IPS-20b (cell line): ENCODE measurements at regions not wholly inside any gene's neighbourhood (a gene's known extent, or its start where the extent isn't known, plus 50 kb on each side); places are given as distances from the start of the nearest gene placed in this dataset.
"Not testable (repeated sequence)": the region's sequence is repeated elsewhere in the genome, so short reads cannot be mapped to it uniquely, and the experiment has no call there.

Experiments
- H3K27ac ChIP-seq: one replicate; pipeline ENCODE4 v1.5.1; 2013; ENCODE audit warnings: low read length
- H3K27me3 ChIP-seq: 2 replicates; pipeline ENCODE4 v1.6.1; 2013; ENCODE audit warnings: mild to moderate bottlenecking, low read length, inconsistent platforms; ENCODE audit not compliant: insufficient read depth
- H3K36me3 ChIP-seq: 2 replicates; pipeline ENCODE4 v1.6.1; 2013; ENCODE audit warnings: low read depth, mild to moderate bottlenecking, inconsistent platforms, low read length, moderate library complexity; ENCODE audit not compliant: insufficient read depth
- H3K4me1 ChIP-seq: 2 replicates; pipeline ENCODE4 v1.6.1; 2013; ENCODE audit warnings: mild to moderate bottlenecking, control low read depth, inconsistent platforms, low read length, moderate library complexity; ENCODE audit not compliant: insufficient read depth
- H3K4me3 ChIP-seq: 2 replicates; pipeline ENCODE4 v1.5.1; 2013; ENCODE audit warnings: mild to moderate bottlenecking, low read length, inconsistent platforms
- H3K9ac ChIP-seq: 2 replicates; pipeline ENCODE4 v1.6.1; 2013; ENCODE audit warnings: low read depth, mild to moderate bottlenecking, inconsistent platforms, low read length, moderate library complexity
- H3K9me3 ChIP-seq: 2 replicates; pipeline ENCODE4 v1.6.1; 2013; ENCODE audit warnings: mild to moderate bottlenecking, low read depth, low read length, inconsistent platforms; ENCODE audit not compliant: insufficient read depth

DNA sequence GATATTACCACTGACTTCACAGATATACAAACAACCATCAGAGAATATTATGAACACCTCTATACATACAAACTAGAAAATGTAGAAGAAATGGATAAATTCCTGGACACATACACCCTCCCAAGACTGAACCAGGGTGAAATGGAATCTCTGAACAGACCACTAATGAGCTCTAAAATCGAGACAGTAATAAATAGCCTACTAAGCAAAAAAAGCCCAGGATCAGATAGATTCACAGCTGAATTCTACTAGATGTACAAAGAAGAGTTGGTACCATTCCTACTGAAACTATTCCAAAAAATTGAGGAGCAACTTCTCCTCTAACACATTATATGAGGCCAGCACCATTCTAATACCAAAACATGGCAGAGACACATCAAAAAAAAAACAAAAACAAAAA lies 837.7 kb downstream of the FSCB start:
- Histone ChIP-seq H3K36me3 (no peaks in the 10 kb centered on the region), H3K9me3 (no peaks in the 10 kb centered on the region), H3K4me1 (no peaks in the 10 kb centered on the region), H3K27me3 (no peaks in the 10 kb centered on the region), H3K4me3 (no peak overlapping the region), H3K27ac (no peak overlapping the region), H3K9ac (no peak overlapping the region)

DNA sequence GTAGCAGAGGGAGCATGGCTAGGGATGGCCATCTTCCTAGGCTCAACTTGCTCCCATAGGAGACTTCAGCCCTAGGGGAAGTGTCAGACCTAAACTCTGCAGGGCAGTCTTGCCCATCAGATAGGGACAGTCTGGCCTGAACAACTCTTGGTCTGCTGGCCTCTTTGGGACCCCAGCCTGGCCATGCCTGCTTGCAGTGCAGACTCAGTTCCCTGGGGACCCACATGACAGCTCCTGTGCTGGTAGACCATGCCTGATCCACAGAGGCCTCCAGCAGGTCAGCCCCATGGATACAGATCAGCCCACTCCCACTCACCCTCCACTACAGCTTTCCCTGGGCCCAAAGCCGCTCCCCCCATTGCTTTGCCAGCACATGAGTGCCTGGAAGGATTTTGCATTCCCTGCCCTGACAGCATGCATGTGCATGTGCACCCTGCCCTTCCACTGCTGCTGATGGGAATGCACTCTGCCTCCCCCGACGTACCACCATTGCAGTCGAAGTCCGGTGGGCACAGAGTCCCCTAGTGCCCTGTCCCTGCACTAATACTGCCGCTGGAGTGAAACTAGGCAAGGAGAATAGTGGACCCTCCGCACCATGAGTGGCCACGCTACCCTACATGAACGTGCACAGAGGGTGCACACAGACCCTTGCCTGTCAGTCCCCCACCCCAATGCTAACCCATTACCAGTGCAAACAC lies 841.4 kb downstream of the FSCB start:
- H3K4me1 ChIP-seq, result no peaks in the 10 kb centered on the region
- no peaks in the 10 kb centered on the region for H3K9me3 ChIP-seq
- no peak overlapping the region for H3K9ac ChIP-seq
- no peak overlapping the region for H3K4me3 ChIP-seq
- H3K27ac ChIP-seq, result no peak overlapping the region
- no peaks in the 10 kb centered on the region for H3K36me3 ChIP-seq
- no peaks in the 10 kb centered on the region for H3K27me3 ChIP-seq

DNA sequence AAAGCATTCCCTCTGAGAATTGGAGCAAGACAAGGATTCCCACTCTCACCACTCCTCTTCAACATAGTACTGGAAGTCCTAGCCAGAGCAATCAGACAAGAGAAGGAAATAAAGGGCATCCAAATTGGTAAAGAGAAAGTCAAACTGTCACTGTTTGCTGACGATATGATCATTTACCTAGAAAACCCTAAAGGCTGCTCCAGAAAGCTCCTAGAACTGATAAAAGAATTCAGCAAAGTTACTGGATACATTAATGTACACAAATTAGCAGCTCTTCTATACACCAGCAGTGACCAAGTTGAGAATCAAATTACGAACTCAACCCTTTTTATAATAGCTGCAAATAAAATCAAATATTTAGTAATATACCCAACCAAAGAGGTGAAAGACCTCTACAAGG lies 851.9 kb downstream of the FSCB start:
- H3K9me3 ChIP-seq, H3K4me3 ChIP-seq, H3K4me1 ChIP-seq, H3K9ac ChIP-seq, H3K36me3 ChIP-seq, H3K27me3 ChIP-seq, H3K27ac ChIP-seq: not testable (repeated sequence)

DNA sequence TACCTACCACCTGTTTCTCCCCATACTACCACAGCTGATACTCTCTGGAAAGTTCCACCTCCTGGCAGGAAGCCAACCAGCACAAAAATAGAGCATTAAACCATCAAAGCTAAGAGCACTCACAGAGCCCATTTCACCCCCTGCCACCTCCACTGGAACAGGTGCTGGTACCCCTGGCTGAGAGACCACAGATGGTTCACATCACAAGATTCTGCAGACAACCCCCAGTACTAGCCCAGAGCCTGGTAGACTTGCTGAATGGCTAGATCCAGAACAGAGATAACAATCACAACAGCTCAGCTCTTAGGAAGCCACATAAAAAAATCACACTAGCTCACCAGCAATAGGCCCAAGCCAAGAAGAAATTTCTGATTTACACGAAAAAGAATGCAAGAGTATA lies 855.2 kb downstream of the FSCB start:
- H3K4me3 ChIP-seq, result no peak overlapping the region
- no peak overlapping the region for H3K27ac ChIP-seq
- H3K36me3 ChIP-seq, result no peaks in the 10 kb centered on the region
- H3K9ac ChIP-seq, result no peak overlapping the region
- H3K4me1 ChIP-seq, result no peaks in the 10 kb centered on the region
- no peaks in the 10 kb centered on the region for H3K27me3 ChIP-seq
- H3K9me3 ChIP-seq, result no peaks in the 10 kb centered on the region

DNA sequence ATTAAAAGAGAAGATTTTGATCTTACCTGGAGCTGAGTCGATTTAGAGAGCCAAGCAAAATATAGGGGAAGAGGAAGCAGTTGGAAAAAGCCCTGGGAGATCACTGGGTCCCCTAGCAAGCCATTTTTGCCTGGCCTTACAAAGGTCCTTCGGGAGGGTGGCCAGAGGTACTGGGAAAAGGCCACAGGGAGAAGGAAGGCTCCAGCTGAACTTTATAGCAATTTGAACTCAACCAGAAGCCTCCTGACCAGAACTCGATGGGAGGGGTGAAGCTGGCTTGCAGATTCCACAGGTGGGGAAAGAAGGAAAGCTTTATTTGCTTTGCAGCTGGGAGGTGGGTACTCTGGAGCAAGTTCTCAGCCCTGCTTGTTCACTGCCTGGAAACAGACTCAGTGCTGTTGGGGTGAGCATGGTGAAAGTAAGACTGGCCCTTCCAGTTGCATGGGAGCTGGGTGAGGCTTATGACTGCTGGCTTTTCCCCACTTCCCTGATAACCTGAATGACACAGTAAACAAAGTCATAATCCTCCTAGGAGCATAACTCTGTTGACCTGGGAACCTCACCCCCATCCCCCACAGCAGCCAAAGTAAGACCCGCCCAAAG lies 855.8 kb downstream of the FSCB start:
- no peaks in the 10 kb centered on the region for H3K36me3 ChIP-seq
- H3K9ac ChIP-seq, result no peak overlapping the region
- no peak overlapping the region for H3K4me3 ChIP-seq
- H3K27me3 ChIP-seq, result no peaks in the 10 kb centered on the region
- H3K9me3 ChIP-seq, result no peaks in the 10 kb centered on the region
- no peak overlapping the region for H3K27ac ChIP-seq
- no peaks in the 10 kb centered on the region for H3K4me1 ChIP-seq

DNA sequence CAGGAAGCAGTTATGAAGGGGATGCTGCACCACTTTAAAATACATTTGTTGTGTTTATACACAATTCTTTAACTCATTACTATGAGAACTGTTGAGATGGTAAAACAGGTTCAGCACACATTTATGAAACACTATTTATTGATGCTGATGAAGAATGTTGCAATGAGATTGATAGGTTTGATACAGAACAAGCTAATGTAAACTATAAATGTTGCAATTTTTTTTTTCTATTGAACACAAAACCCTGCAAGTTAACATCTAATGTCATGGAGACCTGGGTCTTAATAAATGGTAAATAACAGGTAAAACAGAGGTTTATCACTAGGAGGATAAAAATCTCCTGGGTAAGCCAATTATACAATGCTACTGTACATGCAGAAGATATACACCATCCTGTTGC lies 857.6 kb downstream of the FSCB start:
- Histone ChIP-seq H3K9ac (no peak overlapping the region), H3K36me3 (no peaks in the 10 kb centered on the region), H3K4me3 (no peak overlapping the region), H3K27me3 (no peaks in the 10 kb centered on the region), H3K27ac (no peak overlapping the region), H3K9me3 (no peaks in the 10 kb centered on the region), H3K4me1 (no peaks in the 10 kb centered on the region)

DNA sequence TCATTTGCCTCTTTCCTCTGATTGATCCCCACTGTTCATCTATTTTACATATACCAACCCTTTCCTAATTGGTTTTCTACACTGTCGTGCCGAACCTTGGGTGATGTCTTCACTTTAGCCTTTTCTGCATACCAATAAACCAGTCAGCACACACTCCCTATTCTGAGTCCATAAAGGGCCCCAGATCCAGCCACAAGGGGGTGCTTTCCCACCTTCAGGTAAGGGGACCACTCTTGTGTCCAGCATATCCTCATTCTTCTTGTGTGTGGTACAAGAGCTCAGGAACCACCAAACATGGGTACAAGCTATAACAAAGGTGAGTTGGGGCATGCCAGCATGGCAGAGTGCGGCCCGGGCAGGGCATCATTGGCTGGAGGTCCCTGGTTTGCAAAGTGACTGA lies 859.8 kb downstream of the FSCB start:
- Histone ChIP-seq H3K27ac (no peak overlapping the region), H3K36me3 (no peaks in the 10 kb centered on the region), H3K9ac (no peak overlapping the region), H3K4me1 (no peaks in the 10 kb centered on the region), H3K9me3 (no peaks in the 10 kb centered on the region), H3K27me3 (no peaks in the 10 kb centered on the region), H3K4me3 (no peak overlapping the region)

DNA sequence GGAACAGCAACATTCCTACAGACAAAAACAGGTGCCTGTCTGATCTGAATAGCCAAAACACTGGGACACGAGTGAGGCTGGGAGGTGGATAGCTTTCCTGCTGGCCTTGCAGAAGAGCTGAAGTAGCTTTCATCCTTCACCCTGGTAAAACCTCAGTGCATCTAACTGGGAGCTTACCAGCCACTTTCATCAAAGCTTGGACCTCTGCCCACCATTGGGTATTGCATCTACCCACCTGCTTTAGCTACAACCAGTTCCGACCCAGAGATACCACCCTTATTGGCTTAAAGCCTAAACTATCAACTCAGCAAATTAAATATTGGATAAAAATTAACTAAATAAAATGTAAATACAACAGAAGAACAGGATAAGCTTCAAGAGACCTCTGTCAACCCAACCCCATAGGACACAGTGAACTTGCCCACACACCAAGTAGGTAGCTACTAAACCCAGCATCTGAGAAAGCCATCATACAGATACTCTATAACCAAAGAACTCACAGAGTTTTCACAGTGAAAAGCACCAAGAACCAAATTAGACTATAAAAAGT lies 866.3 kb downstream of the FSCB start:
- H3K4me1 ChIP-seq, result no peaks in the 10 kb centered on the region

DNA sequence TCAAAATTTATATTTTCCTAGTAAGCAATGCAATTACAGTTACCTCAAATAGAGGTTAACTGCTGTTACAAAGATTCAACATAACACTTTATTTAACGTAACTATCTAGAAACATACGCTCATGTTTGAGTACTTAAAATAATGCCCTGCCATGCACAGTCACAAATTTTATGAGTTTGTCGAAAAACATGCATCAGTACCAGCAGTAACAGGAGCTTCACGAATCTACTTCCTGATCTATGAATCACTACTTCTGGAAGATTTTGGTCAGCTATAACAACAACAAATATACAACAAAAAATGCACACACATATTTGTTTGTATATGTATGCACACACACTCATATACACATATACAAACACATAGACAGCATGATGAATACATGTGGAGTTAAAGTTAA lies 881.8 kb downstream of the FSCB start:
- H3K4me1 ChIP-seq, result no peaks in the 10 kb centered on the region
- H3K27ac ChIP-seq, result no peak overlapping the region
- no peak overlapping the region for H3K4me3 ChIP-seq

More for the DNA sequence above, 866.3 kb downstream of the FSCB start:
- Histone ChIP-seq H3K9me3 (no peaks in the 10 kb centered on the region), H3K27ac (no peak overlapping the region), H3K36me3 (no peaks in the 10 kb centered on the region), H3K27me3 (no peaks in the 10 kb centered on the region), H3K4me3 (no peak overlapping the region), H3K9ac (no peak overlapping the region)

DNA sequence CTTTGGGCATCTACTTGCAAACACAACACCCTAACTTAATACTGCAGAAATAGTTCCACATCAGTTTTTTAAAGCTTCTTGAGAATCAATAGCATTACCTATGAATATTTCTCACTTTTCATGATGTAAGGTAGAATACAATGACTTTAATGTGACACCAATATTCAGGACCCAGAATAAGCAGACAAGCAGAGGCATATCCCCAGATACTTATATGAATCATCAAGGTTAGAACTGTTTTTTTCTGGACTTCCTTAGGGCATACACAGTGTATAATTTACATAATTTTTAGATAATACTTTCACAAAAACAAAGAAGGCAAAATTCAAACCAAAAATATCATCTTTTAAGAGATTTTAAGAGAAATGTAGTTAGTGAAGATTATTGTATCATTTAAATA lies 885.8 kb downstream of the FSCB start:
- H3K4me3 ChIP-seq, result no peak overlapping the region
- H3K9ac ChIP-seq, result no peak overlapping the region
- H3K9me3 ChIP-seq, result peaks cover 4% of the 10 kb centered on the region
- H3K27me3 ChIP-seq, result no peaks in the 10 kb centered on the region
- no peaks in the 10 kb centered on the region for H3K4me1 ChIP-seq
- H3K36me3 ChIP-seq, result no peaks in the 10 kb centered on the region
- H3K27ac ChIP-seq, result no peak overlapping the region

More for the DNA sequence above, 881.8 kb downstream of the FSCB start:
- Histone ChIP-seq H3K27me3 (no peaks in the 10 kb centered on the region), H3K36me3 (no peaks in the 10 kb centered on the region), H3K9ac (no peak overlapping the region), H3K9me3 (no peaks in the 10 kb centered on the region; the same call in 1 of the 2 replicates)

DNA sequence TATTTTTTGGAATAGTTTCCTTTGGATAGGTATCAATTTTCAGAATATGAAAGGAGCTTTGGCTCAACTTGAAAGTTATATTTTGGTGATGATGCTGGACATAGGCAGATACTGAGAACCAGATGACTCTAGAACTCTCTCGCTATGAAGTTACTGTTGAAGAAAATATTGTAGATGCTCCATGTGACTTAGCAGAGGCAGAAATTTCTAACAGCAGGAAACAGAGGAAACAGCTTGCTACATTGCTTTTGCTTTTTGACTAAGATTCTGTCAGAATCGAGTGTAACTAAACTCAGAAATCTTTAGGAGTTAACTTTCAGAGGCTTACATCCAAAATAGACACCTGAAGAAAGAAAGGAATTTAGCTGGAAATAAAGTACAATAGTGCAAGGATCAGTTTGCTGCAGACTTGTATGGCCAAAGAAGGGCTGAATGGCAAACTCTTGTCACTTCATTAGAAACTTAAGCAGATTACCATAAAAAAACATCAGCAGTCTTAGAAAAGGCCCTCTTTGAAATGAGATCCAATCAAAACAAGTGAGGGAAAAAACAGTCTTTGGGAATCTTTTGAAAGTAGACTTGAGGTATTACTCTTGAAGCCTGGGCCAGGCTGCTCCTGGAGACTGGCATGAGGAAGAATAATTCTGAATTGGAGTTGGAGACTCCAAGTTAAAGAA lies 911.8 kb downstream of the FSCB start:
- no peak overlapping the region for H3K27ac ChIP-seq
- H3K27me3 ChIP-seq, result no peaks in the 10 kb centered on the region
- no peaks in the 10 kb centered on the region for H3K36me3 ChIP-seq
- H3K9me3 ChIP-seq, result no peaks in the 10 kb centered on the region
- no peaks in the 10 kb centered on the region for H3K4me1 ChIP-seq
- no peak overlapping the region for H3K9ac ChIP-seq
- H3K4me3 ChIP-seq, result no peak overlapping the region

DNA sequence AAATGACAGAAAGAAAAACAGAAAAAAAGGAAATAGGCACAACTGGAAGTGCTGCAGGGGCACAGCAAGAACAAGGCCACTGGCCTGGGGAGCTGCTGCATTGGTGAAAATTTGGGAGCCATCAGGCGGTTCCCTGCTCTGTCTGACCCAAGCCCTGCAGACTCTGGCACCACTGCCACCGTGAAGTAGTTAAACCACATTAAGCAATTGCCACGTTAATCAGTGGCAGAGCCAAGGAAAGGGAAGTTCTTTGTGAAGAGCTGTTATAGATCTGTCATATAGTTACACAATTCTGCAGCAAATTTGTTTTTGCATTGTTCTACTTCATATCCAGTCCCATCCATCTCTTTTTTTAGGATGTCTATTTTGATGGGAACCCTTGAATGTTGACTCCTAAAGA lies 915.3 kb downstream of the FSCB start:
- Histone ChIP-seq H3K4me3 (no peak overlapping the region), H3K9me3 (no peaks in the 10 kb centered on the region), H3K9ac (no peak overlapping the region), H3K36me3 (no peaks in the 10 kb centered on the region), H3K4me1 (peaks cover 3% of the 10 kb centered on the region; the same call in 1 of the 2 replicates), H3K27ac (no peak overlapping the region), H3K27me3 (no peaks in the 10 kb centered on the region)
